ENCODE measurements at regions not wholly inside any gene's neighbourhood (a gene's known extent, or its start where the extent isn't known, plus 50 kb on each side); places are given as distances from the start of the nearest gene placed in this dataset.

- TF ChIP-seq POLR2A (IDR thresholded peaks at IDR 0.05): no peak
- TF ChIP-seq CTCF (IDR thresholded peaks at IDR 0.05): no peak
Measured at GRCh38 chrX:65195621-65196020, 219.4 kb upstream of the ZC4H2 start.

Measured in lower leg skin (tissue), 3 donors.